HepG2 (cell line): ENCODE measurements at regions not wholly inside any gene's neighbourhood (a gene's known extent, or its start where the extent isn't known, plus 50 kb on each side); places are given as distances from the start of the nearest gene placed in this dataset.

Source experiments
- ATAC-seq: fragments of 200-7000 bp; cut with Tn5 transposase; 3 replicates; pipeline ENCODE4 v1.9.1; 2020; ENCODE audit warnings: mild to moderate bottlenecking, moderate library complexity
- BruUV-seq: library from RNA; stranded (reverse); fragments of 400-500 nt; replicated peaks from 2 replicates; lab custom pipeline; 2021; lab: Mats Ljungman, UMichigan
- CTCF ChIA-PET: fragments of 300-600 bp; formaldehyde crosslinking; extraction: SDS; loops from one replicate; lab custom pipeline; 2021; ENCODE audit warnings: low total read pairs, inconsistent platforms, low intra/inter-chr PET ratio; lab: Yijun Ruan, JAX
- POLR2A ChIA-PET: fragments of 350-600 bp; sonication (Branson Sonifier 250); formaldehyde crosslinking; loops from one replicate; lab custom pipeline; 2020; ENCODE audit warnings: antibody characterized with exemption, inconsistent platforms; lab: Yijun Ruan, JAX
- DNase-seq: peaks from one replicate; pipeline ENCODE4 v3.0.0-alpha.2; 2015; ENCODE audit warnings: low spot score
- FAIRE-seq: peaks from 3 replicates; lab custom pipeline; 2011; peaks lifted over from hg19 to GRCh38; lab: Jason Lieb, UNC
- H2AFZ ChIP-seq: one replicate; pipeline ENCODE4 v1.6.1; 2011; ENCODE audit warnings: low read length, inconsistent platforms
- H3K27ac ChIP-seq: fragments of 300-600 bp; 3 replicates; pipeline ENCODE4 v1.8.0; 2011; ENCODE audit warnings: mixed run types, mild to moderate bottlenecking, mixed read lengths, low read length, inconsistent platforms; ENCODE audit not compliant: insufficient read depth; ENCODE audit errors: extremely low read length
- H3K27me3 ChIP-seq, 2 experiments: fragments of 200-600 bp in 1 of 2; 2 replicates in 1 of 2; 3 replicates in 1 of 2; pipeline versions ENCODE4 v1.6.0 to v1.8.0; 2011; ENCODE audit warnings: low read length in 2 of 2, mild to moderate bottlenecking in 2 of 2, moderate library complexity in 2 of 2, inconsistent platforms in 1 of 2; ENCODE audit not compliant: insufficient read depth in 2 of 2, control insufficient read depth in 1 of 2
- H3K36me3 ChIP-seq, 2 experiments: fragments of 200-600 bp in 1 of 2; replicated peaks in 1 of 2; 2 replicates in 1 of 2; 3 replicates in 1 of 2; pipeline versions ENCODE4 v1.5.1 to v1.8.0; 2011; ENCODE audit warnings: low read length in 2 of 2, inconsistent platforms in 1 of 2; ENCODE audit not compliant: insufficient read depth in 2 of 2, control insufficient read depth in 1 of 2
- H3K4me1 ChIP-seq: 2 replicates; pipeline ENCODE4 v1.5.1; 2012; ENCODE audit warnings: low read length, inconsistent platforms; ENCODE audit not compliant: insufficient read depth
- H3K4me2 ChIP-seq: 2 replicates; pipeline ENCODE4 v1.6.0; 2011; ENCODE audit warnings: low read depth, low read length, inconsistent platforms
- H3K4me3 ChIP-seq, 3 experiments: fragments of 200-600 bp in 1 of 3; sonication (generic), shearing (Covaris generic) in 1 of 3; replicated peaks in 1 of 3; 2 replicates each; pipeline ENCODE4 v1.5.1; 2011 to 2016; ENCODE audit warnings: low read length in 3 of 3, inconsistent platforms in 2 of 3, low read depth in 2 of 3, mild to moderate bottlenecking in 2 of 3, control low read depth in 1 of 3, mixed read lengths in 1 of 3; ENCODE audit not compliant: insufficient read depth in 1 of 3
- H3K79me2 ChIP-seq: one replicate; pipeline ENCODE4 v1.6.1; 2011; ENCODE audit warnings: low read length, inconsistent platforms; ENCODE audit not compliant: insufficient read depth
- H3K9ac ChIP-seq: 2 replicates; pipeline ENCODE4 v1.6.0; 2011; ENCODE audit warnings: mild to moderate bottlenecking, low read depth, low read length, inconsistent platforms; ENCODE audit not compliant: insufficient read depth
- H3K9me3 ChIP-seq: 2 replicates; pipeline ENCODE4 v1.5.1; 2012; ENCODE audit warnings: mild to moderate bottlenecking, low read length
- H4K20me1 ChIP-seq: 2 replicates; pipeline ENCODE4 v1.6.0; 2011; ENCODE audit warnings: inconsistent platforms, mild to moderate bottlenecking, low read length, moderate library complexity; ENCODE audit not compliant: insufficient read depth
- FOSL1 ChIP-seq: sonication (generic); formaldehyde crosslinking; IDR thresholded peaks from 2 replicates; pipeline ENCODE4 v1.9.0; 2021; ENCODE audit warnings: missing genetic modification reagents, borderline replicate concordance
- KLF11 ChIP-seq: IDR thresholded peaks from 2 replicates; pipeline ENCODE4 v1.6.1; 2016; ENCODE audit warnings: missing compliant biosample characterization
- MAF1 ChIP-seq: sonication (generic); formaldehyde crosslinking; IDR thresholded peaks from 2 replicates; pipeline ENCODE4 v1.5.0; 2020; ENCODE audit warnings: missing genetic modification reagents, borderline replicate concordance
- NBN ChIP-seq: fragments of 450-650 bp; conservative IDR thresholded peaks from 2 replicates; pipeline ENCODE4 v1.6.1; 2017
- NFYB ChIP-seq: sonication (generic); formaldehyde crosslinking; IDR thresholded peaks from 2 replicates; pipeline ENCODE4 v1.4.0; 2020; ENCODE audit warnings: missing genetic modification reagents
- NR3C1 ChIP-seq: sonication (generic); formaldehyde crosslinking; IDR thresholded peaks from 2 replicates; pipeline ENCODE4 v1.4.0; 2020; ENCODE audit warnings: missing genetic modification reagents
- PRMT3 ChIP-seq: sonication (generic); formaldehyde crosslinking; IDR thresholded peaks from 2 replicates; pipeline ENCODE4 v1.8.1; 2022; ENCODE audit warnings: low read depth, mild to moderate bottlenecking, moderate library complexity, missing genetic modification reagents, borderline replicate concordance
- TEAD2 ChIP-seq: sonication (generic); formaldehyde crosslinking; IDR thresholded peaks from 2 replicates; pipeline ENCODE4 v1.9.0; 2021; ENCODE audit warnings: missing genetic modification reagents
- TRIM24 ChIP-seq: sonication (generic); formaldehyde crosslinking; IDR thresholded peaks from 2 replicates; pipeline ENCODE4 v1.8.0; 2022; ENCODE audit warnings: mild to moderate bottlenecking, missing genetic modification reagents
- WIZ ChIP-seq: sonication (generic); formaldehyde crosslinking; IDR thresholded peaks from 2 replicates; pipeline ENCODE4 v1.5.1; 2020; ENCODE audit warnings: mild to moderate bottlenecking, missing genetic modification reagents
- ZNF572 ChIP-seq: sonication (generic); formaldehyde crosslinking; IDR thresholded peaks from 2 replicates; pipeline ENCODE4 v1.5.1; 2020; ENCODE audit warnings: mild to moderate bottlenecking, missing genetic modification reagents
- ZNF598 ChIP-seq: sonication (generic); formaldehyde crosslinking; IDR thresholded peaks from 2 replicates; pipeline ENCODE4 v1.5.1; 2020; ENCODE audit warnings: mild to moderate bottlenecking, missing genetic modification reagents, borderline replicate concordance
- ZNF781 ChIP-seq: sonication (generic); formaldehyde crosslinking; IDR thresholded peaks from 2 replicates; pipeline ENCODE4 v1.5.1; 2020; ENCODE audit warnings: borderline replicate concordance, mild to moderate bottlenecking, missing genetic modification reagents; ENCODE audit errors: not compliant biosample characterization
- WGBS: methylation state at CpG from one replicate; pipeline ENCODE4 v1.1.6; 2017; ENCODE audit warnings: low lambda C conversion rate; 5-methylcytosine and 5-hydroxymethylcytosine counted together
- in situ Hi-C: cut with HindIII; loops from 2 replicates; pipeline ENCODE4 v1.10.0; 2017; ENCODE audit warnings: low pct_unique_long_range_greater_than_20kb; ENCODE audit not compliant: extremely low pct_ligation_motif_present
- intact Hi-C: fragments of 100-400 bp; cut with micrococcal nuclease; formaldehyde crosslinking; loops from one replicate; pipeline ENCODE4 v1.10.0; 2022; ENCODE audit not compliant: unreplicated experiment
- TF ChIP-seq, protein P1 (sequence below): sonication (generic); formaldehyde crosslinking; IDR thresholded peaks from 2 replicates; pipeline ENCODE4; 2020; ENCODE audit warnings: missing genetic modification reagents, mild to moderate bottlenecking, borderline replicate concordance
- TF ChIP-seq, protein P2 (sequence below): sonication (generic); formaldehyde crosslinking; IDR thresholded peaks from 2 replicates; pipeline ENCODE4 v1.5.1; 2020; ENCODE audit warnings: missing genetic modification reagents, mild to moderate bottlenecking, borderline replicate concordance

DNA sequence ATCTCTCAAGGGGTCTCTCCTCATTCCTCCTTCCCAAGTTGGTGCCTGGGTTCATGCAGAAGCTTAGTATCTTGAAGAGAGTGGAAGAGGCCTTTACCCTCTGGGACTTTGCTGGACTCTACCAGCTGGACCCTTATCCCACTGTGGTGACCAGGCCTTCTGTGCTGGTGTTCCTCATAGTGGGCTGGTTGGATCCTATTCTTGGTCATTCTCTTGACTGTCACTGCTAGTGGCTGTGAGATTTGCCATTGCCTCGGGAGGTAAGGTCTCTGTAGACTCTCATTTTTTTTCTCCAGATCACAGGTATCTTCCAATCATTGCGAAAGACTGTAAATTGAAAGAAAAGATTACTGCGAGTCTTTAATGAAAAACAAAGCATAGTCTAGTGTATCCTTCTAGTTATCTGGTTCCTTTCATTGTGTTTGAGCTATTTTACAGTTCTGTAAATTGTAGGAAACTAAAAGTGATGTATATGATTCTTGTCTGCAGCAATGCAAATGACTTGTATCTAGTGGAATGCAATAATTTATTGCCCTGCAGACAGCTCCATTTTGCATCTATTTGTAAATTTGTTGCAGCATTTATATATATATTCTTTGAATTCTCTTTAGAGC is 217.9 kb downstream of the AEBP2 start:
- CTCF ChIA-PET: no interaction called here
- FAIRE-seq: no peak
- 32% methylated on average over 3 of the region's 3 CpGs for WGBS
- POLR2A ChIA-PET: no interaction called here
- Histone ChIP-seq H3K9me3 (no peaks in the 10 kb centered on the region), H3K4me3 (no peak overlapping the region), H3K79me2 (no peaks in the 10 kb centered on the region), H3K4me1 (no peaks in the 10 kb centered on the region), H3K27ac (no peak overlapping the region), H4K20me1 (no peaks in the 10 kb centered on the region), H2AFZ (no peak overlapping the region), H3K9ac (no peak overlapping the region), H3K36me3 (no peaks in the 10 kb centered on the region), H3K27me3 (no peaks in the 10 kb centered on the region), H3K4me2 (no peak overlapping the region)
- TF ChIP-seq MAF1 (CRISPR knock-in tag): no peak
- TF ChIP-seq TEAD2 (CRISPR knock-in tag): no peak
- TF ChIP-seq NFYB (CRISPR knock-in tag): no peak
- TF ChIP-seq WIZ (CRISPR knock-in tag): no peak
- TF ChIP-seq FOSL1: no peak
- TF ChIP-seq ZNF781 (CRISPR knock-in tag): no peak
- no peak for TF ChIP-seq TRIM24
- TF ChIP-seq PRMT3 (CRISPR knock-in tag): no peak
- TF ChIP-seq NBN: no peak
- TF ChIP-seq ZNF572: no peak
- TF ChIP-seq ZNF598 (CRISPR knock-in tag): no peak
- no peak for TF ChIP-seq NR3C1 (CRISPR knock-in tag)
- no peak for TF ChIP-seq KLF11 (CRISPR knock-in tag)
- TF ChIP-seq, protein P1, sequence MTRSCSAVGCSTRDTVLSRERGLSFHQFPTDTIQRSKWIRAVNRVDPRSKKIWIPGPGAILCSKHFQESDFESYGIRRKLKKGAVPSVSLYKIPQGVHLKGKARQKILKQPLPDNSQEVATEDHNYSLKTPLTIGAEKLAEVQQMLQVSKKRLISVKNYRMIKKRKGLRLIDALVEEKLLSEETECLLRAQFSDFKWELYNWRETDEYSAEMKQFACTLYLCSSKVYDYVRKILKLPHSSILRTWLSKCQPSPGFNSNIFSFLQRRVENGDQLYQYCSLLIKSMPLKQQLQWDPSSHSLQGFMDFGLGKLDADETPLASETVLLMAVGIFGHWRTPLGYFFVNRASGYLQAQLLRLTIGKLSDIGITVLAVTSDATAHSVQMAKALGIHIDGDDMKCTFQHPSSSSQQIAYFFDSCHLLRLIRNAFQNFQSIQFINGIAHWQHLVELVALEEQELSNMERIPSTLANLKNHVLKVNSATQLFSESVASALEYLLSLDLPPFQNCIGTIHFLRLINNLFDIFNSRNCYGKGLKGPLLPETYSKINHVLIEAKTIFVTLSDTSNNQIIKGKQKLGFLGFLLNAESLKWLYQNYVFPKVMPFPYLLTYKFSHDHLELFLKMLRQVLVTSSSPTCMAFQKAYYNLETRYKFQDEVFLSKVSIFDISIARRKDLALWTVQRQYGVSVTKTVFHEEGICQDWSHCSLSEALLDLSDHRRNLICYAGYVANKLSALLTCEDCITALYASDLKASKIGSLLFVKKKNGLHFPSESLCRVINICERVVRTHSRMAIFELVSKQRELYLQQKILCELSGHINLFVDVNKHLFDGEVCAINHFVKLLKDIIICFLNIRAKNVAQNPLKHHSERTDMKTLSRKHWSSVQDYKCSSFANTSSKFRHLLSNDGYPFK: no peak
- TF ChIP-seq, protein P2, sequence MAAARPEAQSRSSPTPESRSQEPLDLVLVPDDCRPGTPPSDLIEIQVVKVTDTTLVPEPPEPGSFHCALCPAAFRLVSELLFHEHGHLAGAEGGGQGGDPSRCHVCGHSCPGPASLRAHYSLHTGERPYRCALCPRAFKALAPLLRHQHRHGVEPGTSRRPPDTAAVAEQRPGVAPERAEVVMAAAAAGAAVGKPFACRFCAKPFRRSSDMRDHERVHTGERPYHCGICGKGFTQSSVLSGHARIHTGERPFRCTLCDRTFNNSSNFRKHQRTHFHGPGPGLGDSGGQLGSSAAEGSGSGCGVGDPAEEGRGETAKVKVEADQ (CRISPR knock-in tag): no peak
- BruUV-seq: no TSS peak
- no peak for DNase-seq
- ATAC-seq: no peak
- in situ Hi-C loops: no loop called here
- intact Hi-C loops: no loop called here
